GM19455 (cell line): ENCODE measurements at regions not wholly inside any gene's neighbourhood (a gene's known extent, or its start where the extent isn't known, plus 50 kb on each side); places are given as distances from the start of the nearest gene placed in this dataset.

Experiments used
- ATAC-seq: cut with Tn5 transposase; IDR thresholded peaks from one replicate; pipeline ENCODE4 v1.9.1; 2021; ENCODE audit not compliant: unreplicated experiment

DNA sequence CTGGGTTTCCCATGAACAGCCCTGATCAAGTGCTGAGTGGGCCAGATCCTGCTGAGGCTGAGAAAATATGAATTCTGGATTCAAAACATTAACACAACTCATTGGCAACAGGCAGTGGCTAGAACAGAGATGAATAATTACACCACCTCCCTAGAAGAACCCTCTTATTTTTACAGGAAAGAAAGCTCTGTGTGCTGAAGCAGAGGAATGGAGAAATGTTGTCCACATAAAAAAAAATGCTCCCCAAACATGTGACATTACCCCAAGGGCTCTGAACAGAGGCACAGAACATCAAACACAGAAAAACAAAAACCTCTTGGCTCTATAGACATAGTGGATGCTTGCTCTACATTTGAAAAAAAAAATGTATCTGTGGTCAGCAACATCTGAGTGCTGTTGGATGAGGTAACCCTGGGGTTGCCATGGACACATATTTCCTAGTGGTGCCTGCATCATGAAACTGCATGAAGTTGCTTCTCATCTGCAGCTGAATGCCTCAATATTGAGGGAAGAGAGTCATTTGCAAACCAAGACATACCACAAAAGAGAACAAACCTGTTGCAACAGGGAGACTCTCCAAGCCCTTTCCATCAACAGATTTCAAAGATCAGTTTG lies 98.8 kb downstream of the SNX19 start:
- ATAC-seq, result no peak

DNA sequence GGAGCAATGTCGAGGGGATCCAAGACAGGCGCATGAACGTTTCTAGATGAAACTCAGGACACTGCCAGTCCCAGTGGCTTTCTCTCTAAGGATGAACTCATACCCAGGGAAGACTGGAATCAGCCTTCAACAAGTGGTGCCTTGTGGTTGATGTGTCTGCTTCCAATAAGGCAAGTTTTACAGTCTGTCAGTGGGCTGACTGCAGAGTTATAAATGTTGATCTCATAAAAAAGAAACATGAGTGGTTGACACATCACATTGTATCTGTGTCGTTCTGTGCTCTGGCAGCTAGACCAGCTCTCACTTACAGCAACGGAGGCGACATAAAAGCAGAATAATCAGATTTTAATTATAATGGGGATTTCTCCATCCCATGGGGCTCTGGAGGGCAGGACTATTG lies 96.7 kb downstream of the SNX19 start:
- no peak for ATAC-seq
